ENCODE measurements at regions not wholly inside any gene's neighbourhood (a gene's known extent, or its start where the extent isn't known, plus 50 kb on each side); places are given as distances from the start of the nearest gene placed in this dataset.

- H3K4me1 ChIP-seq (ENCODE audit: low read depth, poor library complexity, severe bottlenecking): no peaks in the 10 kb centered on the region
- no peaks in the 10 kb centered on the region for H3K27me3 ChIP-seq (ENCODE audit: insufficient read depth, low read depth)
- H2AFZ ChIP-seq (ENCODE audit: low read depth): no peak overlapping the region
- H4K20me1 ChIP-seq (ENCODE audit: insufficient read depth): no peaks in the 10 kb centered on the region
- no peak overlapping the region for H3K27ac ChIP-seq
- H3K36me3 ChIP-seq (ENCODE audit: insufficient read depth): no peaks in the 10 kb centered on the region
- no peak overlapping the region for H3K4me2 ChIP-seq
- no peak overlapping the region for H3K9ac ChIP-seq
- H3K4me3 ChIP-seq (IDR thresholded peaks at IDR 0.05; ENCODE audit: insufficient read depth, low read depth, low read length): no peak overlapping the region
- no peak for TF ChIP-seq CTCF (conservative IDR thresholded peaks at IDR 0.05; ENCODE audit: low read depth, low read length)
- no peaks in the 10 kb centered on the region for H3K79me2 ChIP-seq (ENCODE audit: insufficient read depth, low read depth)
Observed at GRCh38 chr6:164569509-164569908, 739.9 kb downstream of the C6orf118 start.

GRCh38 chr6:164563924-164564323 is 745.5 kb downstream of the C6orf118 start:
- Histone ChIP-seq H3K9ac (no peak overlapping the region), H2AFZ (ENCODE audit: low read depth) (no peak overlapping the region), H3K79me2 (ENCODE audit: insufficient read depth, low read depth) (no peaks in the 10 kb centered on the region), H3K27ac (no peak overlapping the region), H3K27me3 (ENCODE audit: insufficient read depth, low read depth) (no peaks in the 10 kb centered on the region), H3K4me3 (IDR thresholded peaks at IDR 0.05; ENCODE audit: insufficient read depth, low read depth, low read length) (no peak overlapping the region), H4K20me1 (ENCODE audit: insufficient read depth) (no peaks in the 10 kb centered on the region), H3K4me1 (ENCODE audit: low read depth, poor library complexity, severe bottlenecking) (no peaks in the 10 kb centered on the region), H3K36me3 (ENCODE audit: insufficient read depth) (no peaks in the 10 kb centered on the region), H3K4me2 (no peak overlapping the region)
- no peak for TF ChIP-seq CTCF (conservative IDR thresholded peaks at IDR 0.05; ENCODE audit: low read depth, low read length)

GRCh38 chr6:164561656-164562055 is 747.7 kb downstream of the C6orf118 start:
- Histone ChIP-seq H3K9ac (no peak overlapping the region), H3K27ac (no peak overlapping the region), H3K4me1 (ENCODE audit: low read depth, poor library complexity, severe bottlenecking) (no peaks in the 10 kb centered on the region), H3K79me2 (ENCODE audit: insufficient read depth, low read depth) (no peaks in the 10 kb centered on the region), H3K36me3 (ENCODE audit: insufficient read depth) (no peaks in the 10 kb centered on the region), H3K4me2 (no peak overlapping the region), H4K20me1 (ENCODE audit: insufficient read depth) (no peaks in the 10 kb centered on the region), H3K4me3 (IDR thresholded peaks at IDR 0.05; ENCODE audit: insufficient read depth, low read depth, low read length) (no peak overlapping the region), H3K27me3 (ENCODE audit: insufficient read depth, low read depth) (no peaks in the 10 kb centered on the region), H2AFZ (ENCODE audit: low read depth) (no peak overlapping the region)
- no peak for TF ChIP-seq CTCF (conservative IDR thresholded peaks at IDR 0.05; ENCODE audit: low read depth, low read length)

- TF ChIP-seq CTCF (conservative IDR thresholded peaks at IDR 0.05; ENCODE audit: low read depth, low read length): no peak
- Histone ChIP-seq H3K4me2 (no peak overlapping the region), H3K27ac (no peak overlapping the region), H3K27me3 (ENCODE audit: insufficient read depth, low read depth) (no peaks in the 10 kb centered on the region), H3K79me2 (ENCODE audit: insufficient read depth, low read depth) (no peaks in the 10 kb centered on the region), H3K4me3 (IDR thresholded peaks at IDR 0.05; ENCODE audit: insufficient read depth, low read depth, low read length) (no peak overlapping the region), H4K20me1 (ENCODE audit: insufficient read depth) (no peaks in the 10 kb centered on the region), H3K4me1 (ENCODE audit: low read depth, poor library complexity, severe bottlenecking) (no peaks in the 10 kb centered on the region), H3K9ac (no peak overlapping the region), H3K36me3 (ENCODE audit: insufficient read depth) (no peaks in the 10 kb centered on the region), H2AFZ (ENCODE audit: low read depth) (no peak overlapping the region)
Observed at GRCh38 chr6:164554700-164555476, 754.5 kb downstream of the C6orf118 start.
